ENCODE measurements at regions not wholly inside any gene's neighbourhood (a gene's known extent, or its start where the extent isn't known, plus 50 kb on each side); places are given as distances from the start of the nearest gene placed in this dataset.

GRCh38 chr9:27625751-27626150 lies 52.5 kb upstream of the C9orf72 start:
- Mint-ChIP-seq H3K36me3 (ENCODE audit: low read depth) (no peaks in the 10 kb centered on the region), H3K27ac (no peak overlapping the region), H3K9me3 (no peaks in the 10 kb centered on the region), H3K27me3 (no peaks in the 10 kb centered on the region), H3K4me1 (no peaks in the 10 kb centered on the region), H3K4me3 (no peak overlapping the region)
- intact Hi-C loops (cut with micrococcal nuclease): no loop called here
- DNase-seq: no peak

GRCh38 chr9:27626244-27627187 lies 53.2 kb upstream of the C9orf72 start:
- intact Hi-C loops (cut with micrococcal nuclease): no loop called here
- H3K9me3 Mint-ChIP-seq: no peaks in the 10 kb centered on the region
- H3K4me3 Mint-ChIP-seq: no peak overlapping the region
- DNase-seq: no peak
- H3K27ac Mint-ChIP-seq: no peak overlapping the region
- H3K27me3 Mint-ChIP-seq: peaks cover 5% of the 10 kb centered on the region
- H3K36me3 Mint-ChIP-seq (ENCODE audit: low read depth): no peaks in the 10 kb centered on the region
- no peaks in the 10 kb centered on the region for H3K4me1 Mint-ChIP-seq

- Mint-ChIP-seq H3K4me3 (no peak overlapping the region), H3K9me3 (no peaks in the 10 kb centered on the region), H3K36me3 (ENCODE audit: low read depth) (no peaks in the 10 kb centered on the region), H3K4me1 (no peaks in the 10 kb centered on the region), H3K27ac (no peak overlapping the region), H3K27me3 (peaks cover 5% of the 10 kb centered on the region)
- intact Hi-C loops (cut with micrococcal nuclease): no loop called here
- DNase-seq: no peak
Observed at GRCh38 chr9:27627188-27627564, 53.9 kb upstream of the C9orf72 start.

GRCh38 chr9:27628311-27628710 lies 55.0 kb upstream of the C9orf72 start:
- H3K36me3 Mint-ChIP-seq (ENCODE audit: low read depth): no peaks in the 10 kb centered on the region
- no peak for DNase-seq
- intact Hi-C loops (cut with micrococcal nuclease): no loop called here
- peaks cover 5% of the 10 kb centered on the region for H3K27me3 Mint-ChIP-seq
- no peaks in the 10 kb centered on the region for H3K9me3 Mint-ChIP-seq
- no peak overlapping the region for H3K27ac Mint-ChIP-seq
- H3K4me1 Mint-ChIP-seq: no peaks in the 10 kb centered on the region
- H3K4me3 Mint-ChIP-seq: no peak overlapping the region

DNA sequence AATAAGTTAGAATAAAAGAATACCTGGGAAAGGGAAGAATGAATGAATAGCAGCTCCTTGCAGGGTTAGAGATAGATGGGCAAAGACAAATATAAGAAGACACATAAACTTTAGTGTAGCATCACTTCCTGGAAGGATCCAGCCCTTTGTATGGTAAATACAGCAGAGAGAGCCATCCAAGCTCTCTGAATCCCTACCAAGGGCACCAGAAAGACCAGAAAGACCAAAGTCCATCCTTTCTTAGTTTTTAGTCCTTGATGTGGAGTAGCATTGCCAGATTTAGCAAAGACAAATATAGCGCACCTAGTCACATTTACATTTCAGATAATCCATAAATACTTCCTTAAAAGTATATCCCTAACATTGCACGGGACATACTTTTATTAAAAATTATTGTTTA lies 56.1 kb upstream of the C9orf72 start:
- Mint-ChIP-seq H3K9me3 (no peaks in the 10 kb centered on the region), H3K27me3 (peaks cover 7% of the 10 kb centered on the region), H3K36me3 (ENCODE audit: low read depth) (no peaks in the 10 kb centered on the region), H3K4me3 (no peak overlapping the region), H3K4me1 (no peaks in the 10 kb centered on the region), H3K27ac (no peak overlapping the region)
- intact Hi-C loops (cut with micrococcal nuclease): no loop called here
- no peak for DNase-seq

DNA sequence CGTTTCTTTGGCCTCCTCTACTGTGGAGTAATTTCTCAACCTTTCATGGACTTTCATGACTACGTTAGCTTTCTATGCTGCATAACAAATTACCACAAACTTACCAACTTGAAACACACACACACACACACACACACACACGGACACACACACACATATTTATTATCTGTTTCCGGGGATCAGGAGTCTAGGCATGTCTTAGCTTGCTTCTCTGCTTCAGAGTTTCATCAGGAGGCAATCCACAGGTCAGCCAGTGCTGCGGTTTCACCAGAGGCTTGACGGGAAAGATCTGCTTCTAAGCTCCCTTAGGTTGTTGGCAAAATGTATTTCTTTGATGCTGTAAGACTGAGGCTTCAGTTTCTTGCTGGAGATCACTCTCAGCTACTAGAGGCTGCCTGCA lies 59.0 kb upstream of the C9orf72 start:
- DNase-seq: no peak
- Mint-ChIP-seq H3K4me3 (no peak overlapping the region), H3K9me3 (no peaks in the 10 kb centered on the region), H3K27me3 (peaks cover 8% of the 10 kb centered on the region), H3K36me3 (ENCODE audit: low read depth) (no peaks in the 10 kb centered on the region), H3K27ac (no peak overlapping the region), H3K4me1 (no peaks in the 10 kb centered on the region)
- intact Hi-C loops (cut with micrococcal nuclease): no loop called here

DNA sequence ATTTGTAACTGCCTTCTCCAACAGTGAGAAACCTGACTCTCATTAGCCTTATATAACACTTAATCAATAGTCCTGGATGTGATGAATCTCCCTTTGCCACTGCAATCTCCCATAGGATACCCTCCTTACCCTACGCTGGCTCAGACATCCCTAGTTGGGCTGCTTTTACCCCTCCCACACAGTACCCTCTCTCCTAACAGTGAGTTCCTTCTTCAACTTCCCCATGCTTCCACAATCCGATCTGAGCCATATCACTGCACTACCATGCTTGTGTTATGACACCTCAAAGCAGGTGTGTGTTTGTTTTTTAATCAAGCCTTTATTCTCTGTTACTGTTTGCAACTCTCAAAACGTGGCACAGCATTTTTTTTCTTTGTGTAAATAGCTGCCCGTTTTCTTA lies 60.5 kb upstream of the C9orf72 start:
- DNase-seq: no peak
- intact Hi-C loops (cut with micrococcal nuclease): no loop called here
- Mint-ChIP-seq H3K9me3 (no peaks in the 10 kb centered on the region), H3K27me3 (peaks cover 8% of the 10 kb centered on the region), H3K4me1 (no peaks in the 10 kb centered on the region), H3K27ac (no peak overlapping the region), H3K4me3 (no peak overlapping the region), H3K36me3 (ENCODE audit: low read depth) (no peaks in the 10 kb centered on the region)

DNA sequence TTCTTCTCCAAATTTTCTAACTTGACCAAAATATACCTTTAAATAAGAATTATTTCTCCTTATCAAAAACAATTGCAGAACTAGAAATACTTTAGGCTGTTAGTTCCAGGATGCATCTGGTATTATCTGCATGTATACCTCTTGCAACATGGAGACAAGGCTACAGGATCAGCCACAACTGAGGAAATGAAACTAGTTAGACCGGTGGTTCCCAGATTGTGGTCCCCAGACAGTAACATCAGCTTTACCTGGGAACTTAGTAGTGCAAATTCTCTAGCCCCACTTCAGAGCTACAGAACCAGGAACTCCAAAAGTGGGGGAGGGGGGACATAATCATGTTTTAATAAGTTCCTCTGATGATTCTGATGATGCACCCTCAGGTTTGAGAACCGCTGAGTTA lies 61.6 kb upstream of the C9orf72 start:
- intact Hi-C loops (cut with micrococcal nuclease): no loop called here
- Mint-ChIP-seq H3K36me3 (ENCODE audit: low read depth) (no peaks in the 10 kb centered on the region), H3K4me3 (no peak overlapping the region), H3K27ac (no peak overlapping the region), H3K4me1 (no peaks in the 10 kb centered on the region), H3K27me3 (peaks cover 8% of the 10 kb centered on the region), H3K9me3 (no peaks in the 10 kb centered on the region)
- DNase-seq: no peak

DNA sequence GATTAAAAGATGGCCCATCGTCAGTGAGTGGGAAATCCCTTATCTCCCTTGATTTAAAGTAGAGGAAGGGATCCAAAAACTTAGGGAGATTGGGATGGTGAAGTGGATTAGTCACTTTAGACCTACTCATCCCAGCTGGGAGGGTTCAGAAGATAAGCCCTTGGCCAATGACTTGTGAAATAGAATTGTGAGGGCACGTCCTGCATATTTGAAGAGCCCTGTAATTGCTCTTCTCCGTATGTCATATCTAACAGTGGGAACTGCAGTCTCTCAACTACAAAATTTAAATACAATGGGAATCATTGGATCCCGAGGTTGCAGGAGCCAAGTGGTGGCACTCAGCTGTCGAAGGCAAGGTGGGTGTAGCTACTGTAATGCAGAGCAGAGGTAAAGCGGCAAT lies 65.4 kb upstream of the C9orf72 start:
- no peaks in the 10 kb centered on the region for H3K36me3 Mint-ChIP-seq (ENCODE audit: low read depth)
- H3K27ac Mint-ChIP-seq: no peak overlapping the region
- H3K9me3 Mint-ChIP-seq: no peaks in the 10 kb centered on the region
- intact Hi-C loops (cut with micrococcal nuclease): no loop called here
- peaks cover 3% of the 10 kb centered on the region for H3K27me3 Mint-ChIP-seq
- H3K4me3 Mint-ChIP-seq: no peak overlapping the region
- no peak for DNase-seq
- H3K4me1 Mint-ChIP-seq: no peaks in the 10 kb centered on the region

DNA sequence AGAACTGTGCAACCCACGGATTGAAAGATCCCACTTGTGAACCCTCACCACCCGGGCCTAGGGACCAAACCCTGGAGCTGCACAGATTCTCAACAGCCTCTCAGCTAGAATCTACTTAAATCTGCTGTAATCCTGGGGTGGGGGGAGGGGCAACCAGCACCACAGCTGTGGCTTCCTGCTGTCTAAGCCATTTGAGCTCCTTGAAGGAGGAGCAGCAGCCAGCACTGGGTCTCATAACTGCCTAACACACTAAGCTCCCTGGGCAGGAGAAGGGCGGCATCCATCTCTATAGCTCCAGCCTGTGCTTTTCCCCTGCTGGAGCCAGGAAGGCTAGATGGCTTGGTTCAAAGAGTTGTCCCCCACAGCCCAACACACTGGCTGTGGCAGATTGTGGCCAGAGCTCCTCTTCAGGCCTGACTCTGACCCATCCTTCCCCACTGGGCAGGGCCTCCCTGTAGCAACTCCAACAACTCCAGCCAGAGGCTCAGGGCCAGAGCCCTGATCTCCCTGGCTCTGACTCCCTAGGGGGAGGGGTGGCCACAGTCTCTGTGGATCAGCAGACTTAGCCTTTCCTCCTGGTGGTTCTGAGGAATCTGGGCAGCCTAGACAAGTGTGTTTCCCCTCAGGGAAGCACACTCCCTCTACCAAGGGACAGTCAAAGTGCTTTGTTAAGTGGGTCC lies 72.0 kb upstream of the C9orf72 start:
- H3K27ac Mint-ChIP-seq: no peak overlapping the region
- intact Hi-C loops (cut with micrococcal nuclease): no loop called here
- H3K27me3 Mint-ChIP-seq: peaks cover 5% of the 10 kb centered on the region
- H3K9me3 Mint-ChIP-seq: no peaks in the 10 kb centered on the region
- H3K4me3 Mint-ChIP-seq: no peak overlapping the region
- DNase-seq: no peak
- no peaks in the 10 kb centered on the region for H3K36me3 Mint-ChIP-seq (ENCODE audit: low read depth)
- H3K4me1 Mint-ChIP-seq: no peaks in the 10 kb centered on the region

DNA sequence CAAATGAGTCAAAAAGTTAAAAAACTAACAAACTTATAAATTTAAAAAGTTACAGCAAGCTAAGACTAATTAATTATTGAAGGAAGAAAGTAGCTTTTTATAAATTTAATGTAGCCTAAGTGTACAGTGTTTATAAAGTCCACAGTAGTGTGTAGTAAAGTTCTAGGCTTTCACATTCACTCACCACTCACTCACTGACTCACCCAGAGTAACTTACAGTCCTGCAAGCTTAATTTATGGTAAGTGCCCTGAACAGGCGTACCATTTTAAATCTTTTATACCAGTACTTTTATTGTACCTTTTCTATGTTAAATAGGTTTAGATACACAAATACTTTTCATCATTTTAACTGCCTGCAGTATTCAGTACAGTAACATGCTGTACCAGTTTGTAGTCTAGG lies 80.0 kb upstream of the C9orf72 start:
- H3K36me3 Mint-ChIP-seq (ENCODE audit: low read depth): no peaks in the 10 kb centered on the region
- H3K27ac Mint-ChIP-seq: no peak overlapping the region
- peaks cover 5% of the 10 kb centered on the region for H3K27me3 Mint-ChIP-seq
- no peak overlapping the region for H3K4me3 Mint-ChIP-seq
- intact Hi-C loops (cut with micrococcal nuclease): no loop called here
- DNase-seq: no peak
- no peaks in the 10 kb centered on the region for H3K4me1 Mint-ChIP-seq
- no peaks in the 10 kb centered on the region for H3K9me3 Mint-ChIP-seq

DNA sequence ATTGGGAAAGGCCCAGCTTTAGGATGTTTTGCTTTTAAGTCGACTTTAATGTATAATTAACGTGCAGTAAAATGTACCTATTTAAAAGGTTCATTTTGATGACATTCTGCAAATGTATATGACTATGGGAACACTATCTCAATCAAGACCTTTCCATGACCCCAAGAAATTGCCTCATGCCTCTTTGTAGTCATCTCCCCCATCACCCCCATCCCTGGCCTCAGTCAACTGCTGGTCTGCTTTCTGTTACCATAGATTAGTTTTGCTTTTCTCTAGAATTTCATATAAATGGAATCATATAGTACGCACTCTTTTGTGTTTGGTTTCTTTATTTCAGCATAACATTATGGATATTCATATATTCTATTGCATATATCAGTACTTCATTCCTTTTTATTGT lies 80.7 kb upstream of the C9orf72 start:
- no peaks in the 10 kb centered on the region for H3K9me3 Mint-ChIP-seq
- intact Hi-C loops (cut with micrococcal nuclease): no loop called here
- H3K4me3 Mint-ChIP-seq: no peak overlapping the region
- H3K27me3 Mint-ChIP-seq: peaks cover 2% of the 10 kb centered on the region
- no peaks in the 10 kb centered on the region for H3K4me1 Mint-ChIP-seq
- H3K27ac Mint-ChIP-seq: no peak overlapping the region
- DNase-seq: no peak
- no peaks in the 10 kb centered on the region for H3K36me3 Mint-ChIP-seq (ENCODE audit: low read depth)

- DNase-seq: no peak
- Mint-ChIP-seq H3K9me3 (no peaks in the 10 kb centered on the region), H3K36me3 (ENCODE audit: low read depth) (no peaks in the 10 kb centered on the region), H3K27ac (no peak overlapping the region), H3K4me1 (no peaks in the 10 kb centered on the region), H3K27me3 (peaks cover 2% of the 10 kb centered on the region), H3K4me3 (no peak overlapping the region)
- intact Hi-C loops (cut with micrococcal nuclease): no loop called here
Observed at GRCh38 chr9:27654629-27655285, 81.5 kb upstream of the C9orf72 start.

- H3K36me3 Mint-ChIP-seq (ENCODE audit: low read depth): no peaks in the 10 kb centered on the region
- no peak for DNase-seq
- intact Hi-C loops (cut with micrococcal nuclease): no loop called here
- no peaks in the 10 kb centered on the region for H3K4me1 Mint-ChIP-seq
- no peaks in the 10 kb centered on the region for H3K9me3 Mint-ChIP-seq
- no peak overlapping the region for H3K27ac Mint-ChIP-seq
- H3K27me3 Mint-ChIP-seq: no peaks in the 10 kb centered on the region
- H3K4me3 Mint-ChIP-seq: no peak overlapping the region
Observed at GRCh38 chr9:27655441-27655840, 82.2 kb upstream of the C9orf72 start.
